PFSK-1 (cell line): ENCODE measurements at regions not wholly inside any gene's neighbourhood (a gene's known extent, or its start where the extent isn't known, plus 50 kb on each side); places are given as distances from the start of the nearest gene placed in this dataset.

ENCODE experiments used
- FOXP2 ChIP-seq: optimal IDR thresholded peaks from 2 replicates; pipeline ENCODE3; 2011; ENCODE audit warnings: borderline replicate concordance, control low read depth, inconsistent platforms; ENCODE audit not compliant: insufficient read depth; ENCODE audit errors: extremely low read length, extremely low read depth
- POLR2AphosphoS5 ChIP-seq: IDR thresholded peaks from 2 replicates; pipeline ENCODE4 v1.6.1; 2012; ENCODE audit warnings: low read depth, mild to moderate bottlenecking, control low read depth, low read length, moderate library complexity

- TF ChIP-seq POLR2AphosphoS5 (no peak), FOXP2 (no peak)
Measured at GRCh38 chr5:152861231-152861630, 456.2 kb upstream of the NMUR2 start.
